ENCODE measurements at regions not wholly inside any gene's neighbourhood (a gene's known extent, or its start where the extent isn't known, plus 50 kb on each side); places are given as distances from the start of the nearest gene placed in this dataset.

DNA sequence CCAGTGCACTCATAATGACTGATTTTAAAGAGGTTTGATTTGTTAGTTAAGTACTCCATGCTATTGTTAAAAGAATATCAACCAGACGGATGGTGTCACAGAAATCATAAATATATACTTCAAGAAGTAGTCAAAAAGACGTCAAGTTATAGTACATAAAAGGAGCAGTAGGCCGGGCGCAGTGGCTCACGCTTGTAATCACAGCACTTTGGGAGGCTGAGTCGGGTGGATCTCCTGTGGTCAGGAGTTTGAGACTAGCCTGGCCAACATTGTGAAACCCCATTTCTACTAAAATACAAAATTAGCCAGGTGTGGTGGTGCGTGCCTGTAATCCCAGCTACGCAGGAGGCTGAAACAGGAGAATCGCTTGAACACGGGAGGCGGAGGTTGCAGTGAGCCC is 721.7 kb downstream of the JRKL start:
- TF ChIP-seq SPI1 (IDR thresholded peaks at IDR 0.05; ENCODE audit: low read depth, low read length) (no peak), POLR2A (IDR thresholded peaks at IDR 0.05; ENCODE audit: low read depth, low read length) (no peak), POLR2AphosphoS5 (IDR thresholded peaks at IDR 0.05; ENCODE audit: low read depth, low read length) (no peak), TAF1 (IDR thresholded peaks at IDR 0.05; ENCODE audit: low read depth, low read length) (no peak)

All from GM12891 (cell line).